ENCODE measurements at regions not wholly inside any gene's neighbourhood (a gene's known extent, or its start where the extent isn't known, plus 50 kb on each side); places are given as distances from the start of the nearest gene placed in this dataset.

DNA sequence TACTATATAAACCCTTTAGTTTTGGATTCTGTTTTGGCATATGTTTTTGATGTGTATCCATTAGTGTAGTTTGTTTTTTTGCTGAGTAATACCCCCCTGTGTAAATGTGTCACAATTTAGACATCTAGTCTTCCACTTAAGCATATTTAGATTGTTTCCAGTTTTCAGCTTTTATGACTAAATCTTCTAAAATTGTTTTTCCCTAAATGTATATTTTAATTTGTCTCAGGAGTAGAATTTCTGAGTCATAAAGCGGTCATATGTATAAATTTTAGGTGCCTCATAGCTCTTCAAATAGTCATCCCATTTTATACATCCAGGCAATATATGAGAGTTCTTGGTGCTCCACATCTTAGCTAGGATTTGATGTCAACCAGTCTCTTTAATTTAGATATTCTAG lies 1348.0 kb downstream of the MRPL39 start:
- DNase-seq (ENCODE audit: low spot score) = no peak

DNA sequence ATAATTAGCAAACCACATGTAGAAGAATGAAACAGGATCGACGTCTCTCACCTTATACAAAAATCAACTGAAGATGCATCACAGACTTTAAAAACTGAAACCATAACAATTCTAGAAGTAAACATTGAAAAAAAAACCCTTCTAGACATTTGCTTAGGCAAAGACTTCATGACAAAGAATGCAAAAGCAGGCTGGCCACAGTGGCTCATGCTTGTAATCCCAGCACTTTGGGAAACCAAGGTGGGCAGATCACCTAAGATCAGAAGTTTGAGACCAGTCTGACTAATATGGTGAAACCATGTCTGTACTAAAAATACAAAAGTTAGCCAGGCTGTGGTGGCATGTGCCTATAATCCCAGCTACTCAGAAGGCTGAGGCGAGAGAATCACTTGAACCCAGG lies 1351.7 kb downstream of the MRPL39 start:
- no peak for DNase-seq (ENCODE audit: low spot score)

DNA sequence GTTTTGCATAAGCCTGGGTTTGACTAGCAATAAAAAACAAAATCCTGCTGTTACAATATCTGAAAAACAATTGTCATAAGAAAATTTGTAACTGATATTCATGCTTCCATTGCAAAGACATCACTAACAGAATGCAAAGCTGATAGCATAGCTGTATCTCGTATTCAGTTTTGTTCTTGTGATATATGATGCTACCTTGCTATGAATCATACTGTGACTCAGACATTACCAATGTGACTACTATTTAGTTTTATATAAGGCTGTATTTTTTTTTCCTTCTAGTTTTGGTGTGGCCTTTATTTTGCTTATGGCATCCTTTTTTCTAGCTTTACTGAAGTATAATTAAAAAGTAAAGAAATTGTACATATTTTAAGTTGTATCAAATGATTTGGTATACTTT lies 1381.8 kb downstream of the MRPL39 start:
- DNase-seq (ENCODE audit: low spot score) = no peak

DNA sequence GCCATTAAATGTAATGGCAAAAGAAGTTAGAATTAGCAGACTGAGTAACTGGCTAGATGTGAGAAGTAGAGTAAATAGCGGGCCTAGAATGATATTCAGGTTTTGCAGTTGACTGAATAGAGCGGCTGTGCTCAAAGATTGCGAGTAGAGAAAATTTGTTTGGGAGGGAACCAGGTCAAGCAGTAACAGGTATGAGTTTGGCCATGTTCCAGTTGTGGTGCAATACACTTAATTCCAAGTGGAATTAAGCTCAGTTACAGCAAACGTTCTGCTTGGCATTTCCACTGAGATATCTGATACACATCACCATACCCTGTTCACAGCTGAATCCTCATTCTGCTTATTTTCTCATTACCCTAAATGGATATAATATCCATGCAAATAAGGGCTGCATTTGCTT lies 1382.9 kb downstream of the MRPL39 start:
- no peak for DNase-seq (ENCODE audit: low spot score)

DNA sequence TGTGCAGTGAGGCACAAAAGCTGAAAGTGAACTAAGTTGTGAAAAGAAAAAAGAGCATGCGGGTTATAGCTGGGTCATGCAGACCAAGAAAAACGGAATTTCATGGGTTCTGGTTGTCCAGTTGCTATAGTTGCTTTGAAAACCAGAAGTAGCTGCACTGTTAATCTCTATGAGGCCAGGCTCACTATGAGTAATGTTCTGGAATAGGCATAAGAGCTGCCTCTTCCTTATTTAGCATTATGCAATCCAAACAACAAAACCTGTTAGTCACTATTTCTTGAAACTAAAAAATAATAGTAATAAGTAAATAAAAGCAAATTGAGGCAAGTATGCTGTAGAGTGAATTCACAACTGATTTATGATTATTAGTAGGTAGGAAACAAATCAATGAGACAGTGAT lies 1383.7 kb downstream of the MRPL39 start:
- no peak for DNase-seq (ENCODE audit: low spot score)

DNA sequence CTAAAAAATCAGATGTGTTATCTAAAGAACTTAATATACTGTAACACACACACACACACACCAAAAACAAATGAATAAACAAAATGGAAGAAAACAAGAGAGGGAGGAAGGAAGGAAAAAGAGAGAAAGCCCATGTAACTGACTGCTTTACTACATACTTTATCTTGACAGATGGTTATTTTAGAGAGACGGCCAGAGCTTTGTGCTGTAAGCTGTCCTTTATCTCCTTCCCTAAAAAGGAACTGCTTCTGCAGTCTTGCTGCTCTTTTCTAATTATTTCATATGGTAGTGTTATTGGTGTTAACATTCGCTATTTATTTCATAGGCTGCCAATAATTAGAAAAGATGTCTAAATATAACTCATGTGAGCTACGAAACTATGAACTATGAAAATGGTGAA lies 1384.6 kb downstream of the MRPL39 start:
- DNase-seq (ENCODE audit: low spot score) = no peak

DNA sequence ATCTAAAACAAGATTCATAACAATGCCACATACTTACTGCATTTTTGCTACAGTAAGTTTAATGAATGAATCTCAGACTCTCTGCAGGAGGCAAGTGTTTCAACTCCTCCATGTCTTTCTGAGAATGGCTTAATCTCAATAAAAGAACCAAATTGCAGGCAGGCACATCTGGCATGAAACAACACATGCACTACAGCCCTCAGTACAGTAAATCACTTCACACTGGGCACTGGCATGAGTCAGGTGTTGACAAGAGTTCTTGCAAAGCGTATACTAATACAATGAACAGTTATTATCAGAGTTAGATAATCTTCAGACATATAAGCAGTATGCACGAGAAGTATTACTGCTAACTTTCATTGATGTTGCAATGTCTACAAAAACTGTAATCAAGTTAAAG lies 1386.8 kb downstream of the MRPL39 start:
- no peak for DNase-seq (ENCODE audit: low spot score)

DNA sequence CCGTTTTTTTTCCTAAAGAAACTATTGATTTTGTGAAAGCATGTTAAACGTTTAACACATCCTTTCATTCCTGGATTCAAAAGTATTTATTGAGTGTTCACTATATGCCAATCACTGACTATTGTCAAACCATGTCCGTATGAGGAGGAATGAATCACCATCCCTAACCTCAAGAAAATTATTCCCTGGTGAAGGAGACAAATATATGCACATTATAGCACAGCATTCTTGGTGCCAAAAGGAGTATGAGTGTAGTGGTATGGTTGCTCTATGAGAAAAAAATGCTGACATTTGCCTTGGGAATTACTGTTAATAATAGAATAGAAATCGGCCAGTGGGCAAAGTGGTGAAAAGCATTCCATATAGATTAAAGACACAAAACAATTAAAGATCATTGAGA lies 1390.1 kb downstream of the MRPL39 start:
- DNase-seq (ENCODE audit: low spot score) = no peak

DNA sequence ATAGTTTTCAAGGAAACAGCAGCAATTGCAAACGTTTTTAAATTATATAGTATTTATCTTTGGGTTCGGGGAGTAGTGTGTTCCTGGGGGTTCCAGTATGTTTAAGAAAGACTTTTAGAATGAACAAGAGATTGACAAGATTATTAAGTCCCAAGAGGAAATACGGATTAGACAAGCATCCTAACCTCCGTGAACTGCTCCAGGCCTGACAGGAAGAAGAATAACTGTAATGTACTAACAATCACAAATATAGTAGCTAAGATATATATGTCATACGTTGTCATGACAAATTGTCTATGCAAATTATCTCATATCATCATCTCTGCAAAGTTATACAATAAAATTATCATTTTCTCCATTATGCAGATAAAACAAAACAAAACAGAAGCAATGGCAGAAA lies 1397.2 kb downstream of the MRPL39 start:
- DNase-seq (ENCODE audit: low spot score) = no peak

DNA sequence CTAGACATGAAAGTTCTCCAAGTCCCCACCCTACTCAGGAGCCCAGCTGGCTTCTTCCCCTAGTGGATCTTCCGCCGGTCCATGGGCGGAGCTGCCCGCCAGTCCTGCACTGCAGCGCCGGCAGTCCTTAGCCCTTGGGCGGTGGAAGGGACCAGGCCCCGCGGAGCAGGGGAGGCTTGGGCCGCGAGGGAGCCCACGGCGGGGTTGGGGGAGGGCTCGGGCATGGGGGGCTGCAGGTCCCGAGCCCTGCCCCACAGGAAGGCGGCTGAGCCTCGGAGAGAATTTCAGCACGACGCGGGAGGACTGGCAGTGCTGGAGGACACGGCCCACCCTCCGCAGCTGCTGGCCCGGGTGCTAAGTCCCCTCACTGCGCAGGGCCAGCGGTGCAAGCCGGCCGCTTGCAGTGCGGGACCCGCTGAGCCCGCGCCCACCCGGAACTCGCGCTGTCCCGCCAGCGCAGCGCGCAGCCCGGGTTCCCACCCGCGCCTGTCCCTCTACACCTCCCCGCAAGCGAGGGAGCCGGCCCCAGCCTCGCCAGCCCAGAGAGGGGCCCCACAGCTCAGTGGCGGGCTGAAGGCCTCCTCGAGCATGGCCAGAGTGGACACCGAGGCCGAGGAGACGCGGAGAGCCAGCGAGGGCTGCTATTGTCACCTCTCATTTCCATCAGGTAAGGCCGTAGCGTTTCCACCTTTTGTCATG lies 1398.6 kb downstream of the MRPL39 start:
- DNase-seq (ENCODE audit: low spot score) = no peak

DNA sequence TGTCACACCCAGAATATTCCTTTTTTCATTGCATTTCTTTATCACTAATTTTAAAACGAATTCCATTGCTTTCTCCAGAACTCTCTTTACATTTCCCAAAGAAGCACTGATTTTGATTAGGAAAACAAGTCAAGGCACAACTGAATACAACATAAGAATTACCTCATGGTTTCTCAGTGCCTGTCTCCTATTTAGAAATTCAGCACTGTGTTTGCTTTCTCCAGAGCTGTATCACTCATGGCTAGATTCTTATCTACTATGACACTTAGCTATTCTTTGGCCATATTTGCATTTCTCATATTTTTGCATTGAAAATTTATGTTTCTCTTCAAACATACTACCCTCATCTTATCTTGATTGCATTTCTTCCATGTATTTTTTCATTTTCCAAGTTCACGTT lies 1402.0 kb downstream of the MRPL39 start:
- no peak for DNase-seq (ENCODE audit: low spot score)

DNA sequence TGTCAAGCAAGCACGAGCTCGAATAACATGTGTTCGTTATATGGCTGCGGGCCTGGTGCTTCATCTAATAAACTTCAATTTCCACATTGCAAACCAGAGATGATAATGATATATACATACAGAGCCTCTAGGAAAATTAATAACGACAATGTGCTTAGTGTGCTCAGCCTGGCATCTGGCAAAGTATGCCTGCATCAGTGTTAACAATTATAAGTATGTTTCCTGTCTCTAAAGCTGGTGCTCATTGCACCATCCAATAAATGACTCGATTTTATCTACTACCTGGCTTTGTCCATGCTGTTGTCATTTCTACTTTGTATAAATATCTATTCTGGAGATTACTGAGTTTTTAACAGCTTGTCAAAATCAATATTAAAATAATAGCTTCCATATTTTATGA lies 1402.6 kb downstream of the MRPL39 start:
- DNase-seq (ENCODE audit: low spot score) = no peak

DNA sequence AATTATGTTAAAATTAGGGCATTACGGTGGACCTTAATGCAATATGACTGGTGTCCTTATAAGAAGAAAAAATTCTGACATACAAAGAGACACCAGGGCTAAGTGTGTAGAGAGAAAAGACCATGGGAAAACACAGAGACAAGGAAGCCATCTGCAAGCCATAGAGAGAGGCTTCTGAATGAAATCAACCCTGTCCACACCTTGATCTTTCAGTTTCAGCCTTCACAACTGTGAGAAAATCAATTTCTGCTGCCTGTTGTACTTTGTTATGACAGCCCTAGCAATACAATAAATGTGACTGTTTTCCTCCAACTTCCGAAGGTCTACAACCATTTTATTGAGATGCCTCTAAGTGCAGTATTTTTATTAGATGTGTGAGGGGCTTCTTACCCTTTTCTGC lies 1407.2 kb downstream of the MRPL39 start:
- no peak for DNase-seq (ENCODE audit: low spot score)

DNA sequence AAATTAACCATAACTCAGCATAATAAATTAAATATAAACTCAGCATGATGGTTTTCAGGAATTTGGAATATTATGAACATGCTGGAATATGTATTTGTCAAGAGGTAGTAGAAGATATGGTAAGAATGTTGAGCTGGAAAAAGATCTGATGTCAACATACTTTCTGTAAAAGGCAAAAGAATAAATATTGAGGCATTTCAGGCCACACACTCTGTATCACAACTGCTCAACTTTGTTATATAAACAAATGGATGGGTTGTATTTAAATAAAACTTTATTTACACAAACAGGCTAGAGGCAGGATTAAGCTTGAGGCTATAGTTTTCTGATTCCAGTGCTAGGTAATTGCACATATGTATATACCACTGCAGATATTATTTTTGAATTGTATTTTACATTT lies 1409.4 kb downstream of the MRPL39 start:
- DNase-seq (ENCODE audit: low spot score) = no peak

DNA sequence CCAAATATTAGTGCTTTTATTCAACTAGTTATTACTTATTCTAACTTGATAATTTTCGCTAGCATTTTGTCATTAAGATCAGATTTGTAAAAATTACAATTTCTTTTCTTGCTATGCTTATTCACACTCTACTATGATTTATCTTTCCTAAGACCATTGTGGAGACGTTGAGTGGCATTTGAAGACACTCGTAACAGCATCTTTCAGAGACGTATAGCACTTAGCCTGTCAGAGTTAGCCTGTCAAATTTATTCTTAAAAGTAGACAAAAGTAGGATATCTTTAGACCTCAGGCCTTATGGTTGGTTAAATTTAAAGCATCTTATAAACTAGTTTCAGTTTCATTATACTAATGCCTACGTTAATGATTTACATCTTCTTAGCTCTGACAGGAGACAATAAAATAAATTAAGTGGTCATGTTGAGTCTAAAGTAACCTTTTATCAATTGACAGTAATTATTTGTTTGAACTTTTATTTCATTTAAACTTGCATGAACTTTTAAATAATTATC lies 1410.1 kb downstream of the MRPL39 start:
- DNase-seq (ENCODE audit: low spot score) = no peak

DNA sequence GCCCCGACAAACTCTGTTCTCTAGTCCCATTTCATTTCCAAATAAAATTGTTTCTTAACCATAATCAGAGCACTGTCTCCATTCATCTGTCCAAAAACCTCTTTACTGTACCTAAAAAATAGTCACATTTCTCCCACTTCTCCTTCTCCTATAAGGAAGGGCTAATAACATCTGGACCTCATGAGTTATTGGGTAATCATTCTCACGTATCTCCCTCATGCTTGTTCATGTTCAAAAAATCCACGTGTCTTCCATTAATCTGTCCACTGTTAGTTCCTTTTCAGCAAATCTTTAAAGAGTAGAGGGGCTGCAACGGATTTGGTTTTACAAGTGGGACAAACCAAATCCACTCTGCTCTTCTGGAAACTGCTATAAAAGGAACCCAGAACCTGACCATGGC lies 1418.8 kb downstream of the MRPL39 start:
- DNase-seq (ENCODE audit: low spot score) = no peak

DNA sequence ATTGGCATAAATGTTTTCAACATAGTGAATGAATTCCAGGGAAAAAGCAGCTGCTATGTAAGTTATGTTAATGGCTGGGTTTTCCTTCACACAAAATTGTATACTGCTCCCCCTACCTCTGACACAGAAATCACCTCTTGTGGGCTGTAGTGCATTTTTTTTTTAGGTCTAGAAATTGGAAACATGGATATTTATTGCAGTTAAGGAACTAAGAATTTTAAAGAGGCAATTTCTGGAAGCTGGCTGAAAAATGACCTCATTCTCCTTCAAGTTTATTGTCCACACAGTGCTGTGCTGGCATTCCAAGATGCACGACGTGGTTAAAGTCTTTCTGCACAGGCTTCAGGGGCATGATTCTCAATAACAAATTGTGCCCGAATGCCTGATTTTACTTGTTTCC lies 1424.2 kb downstream of the MRPL39 start:
- DNase-seq (ENCODE audit: low spot score) = no peak

DNA sequence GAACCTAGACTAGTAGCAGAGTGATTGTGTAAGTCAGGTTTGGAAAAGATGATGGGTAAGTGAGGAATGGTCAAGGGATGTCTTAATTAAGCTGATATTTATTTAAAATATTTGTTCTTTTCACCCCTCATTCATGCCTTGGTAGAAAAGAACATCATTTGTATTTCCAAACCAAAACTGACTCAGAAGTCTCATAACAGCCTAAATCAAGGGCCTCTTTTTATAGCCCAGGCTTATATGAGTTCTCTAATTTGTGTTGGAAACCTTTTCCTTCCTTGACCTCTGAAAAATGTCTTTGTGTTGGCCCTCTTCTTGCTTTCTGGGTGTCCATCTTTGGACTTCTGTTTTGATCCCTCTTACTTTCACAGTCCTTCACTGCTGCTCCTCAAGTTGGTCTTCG lies 1428.2 kb downstream of the MRPL39 start:
- DNase-seq (ENCODE audit: low spot score) = no peak

DNA sequence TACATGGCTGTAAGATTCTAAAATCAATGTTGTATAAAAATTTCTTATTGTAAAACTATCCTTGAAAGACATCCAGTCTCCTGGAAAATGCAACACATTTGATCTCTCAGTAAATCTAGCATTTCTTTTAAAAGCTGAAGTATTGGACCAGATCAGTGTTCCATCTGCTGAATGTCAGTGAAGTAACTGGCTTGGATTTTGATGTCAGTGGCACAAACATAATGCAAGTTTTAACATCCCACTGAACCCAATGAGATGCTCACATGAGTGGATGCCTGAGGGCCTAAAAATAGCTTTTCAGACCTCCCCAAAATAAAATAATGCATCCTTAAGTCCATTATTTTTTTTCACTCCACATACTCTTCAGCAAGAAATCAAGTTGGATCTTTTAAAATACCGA lies 1432.2 kb downstream of the MRPL39 start:
- DNase-seq (ENCODE audit: low spot score) = no peak

DNA sequence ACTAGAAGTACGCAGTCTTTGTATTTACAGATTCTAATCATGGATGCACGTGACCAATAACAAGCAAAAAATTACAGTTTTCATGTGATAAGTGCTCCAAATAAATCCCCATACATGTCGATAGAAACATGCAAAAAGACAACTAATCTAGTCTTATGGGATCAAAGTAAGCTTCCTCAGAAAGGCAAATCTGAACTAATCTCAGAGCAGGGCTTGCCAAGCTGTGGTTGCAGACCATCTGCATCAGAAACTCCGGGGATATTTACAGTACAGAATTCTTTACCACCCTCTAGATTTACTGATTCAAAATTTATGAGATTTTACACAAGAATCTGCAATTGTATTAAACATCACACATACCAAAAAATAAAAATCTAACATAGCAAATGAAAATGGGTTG lies 1435.5 kb downstream of the MRPL39 start:
- DNase-seq (ENCODE audit: low spot score) = no peak

DNA sequence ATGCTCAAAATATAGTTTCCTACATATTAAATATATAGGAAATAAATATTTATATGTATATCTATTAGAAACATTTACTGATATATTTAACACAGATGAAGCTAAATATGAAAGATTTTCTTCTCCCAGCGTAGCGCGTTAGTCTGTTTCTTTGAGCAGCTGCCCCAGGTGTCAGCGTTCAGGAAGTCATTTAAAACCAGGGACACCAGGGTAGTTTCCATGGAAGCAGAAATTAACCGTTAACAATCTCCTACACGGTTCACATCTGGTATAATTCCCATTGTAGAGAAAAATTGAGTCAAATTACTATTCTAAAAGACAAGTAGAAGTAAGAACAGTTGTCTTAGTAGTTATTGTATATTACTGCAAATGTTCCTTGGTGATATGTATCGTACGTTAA lies 1443.7 kb downstream of the MRPL39 start:
- no peak for DNase-seq (ENCODE audit: low spot score)

DNA sequence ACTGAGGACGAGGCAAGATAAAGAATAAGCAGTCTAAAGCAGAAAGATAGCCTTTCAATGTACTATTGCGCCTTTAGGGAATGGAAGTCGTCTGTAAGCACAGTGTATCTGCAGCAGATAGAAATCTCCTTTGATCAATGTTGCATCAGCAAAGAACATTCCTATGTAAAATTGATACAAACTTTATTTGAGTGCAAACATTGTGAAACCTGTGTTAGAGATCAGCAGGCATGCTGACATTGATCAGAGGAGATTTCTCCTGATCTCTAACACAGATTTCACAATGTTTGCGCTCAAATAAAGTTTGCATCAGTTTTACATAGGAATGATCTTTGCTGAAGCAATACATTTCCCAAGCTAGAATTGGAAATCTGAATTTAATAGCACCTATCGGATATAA lies 1446.8 kb downstream of the MRPL39 start:
- no peak for DNase-seq (ENCODE audit: low spot score)

DNA sequence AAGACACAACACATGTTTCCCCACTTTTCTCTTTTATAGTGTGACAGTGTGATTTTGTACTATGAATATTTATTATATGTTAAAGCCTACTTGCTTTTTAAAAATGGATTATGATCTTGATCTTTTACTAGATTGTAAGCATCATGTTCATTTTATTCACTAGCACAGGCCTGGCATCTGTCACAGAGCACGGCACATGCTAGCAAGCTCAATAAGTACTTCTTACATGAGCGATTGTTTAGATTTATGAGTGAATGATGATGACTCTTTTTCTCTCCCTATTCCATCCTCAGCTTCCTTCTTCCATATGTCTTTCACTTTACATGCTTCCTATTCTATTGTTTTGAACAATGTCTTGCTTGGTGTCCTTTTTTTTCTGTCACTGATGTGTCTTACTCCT lies 1454.1 kb downstream of the MRPL39 start:
- no peak for DNase-seq (ENCODE audit: low spot score)

DNA sequence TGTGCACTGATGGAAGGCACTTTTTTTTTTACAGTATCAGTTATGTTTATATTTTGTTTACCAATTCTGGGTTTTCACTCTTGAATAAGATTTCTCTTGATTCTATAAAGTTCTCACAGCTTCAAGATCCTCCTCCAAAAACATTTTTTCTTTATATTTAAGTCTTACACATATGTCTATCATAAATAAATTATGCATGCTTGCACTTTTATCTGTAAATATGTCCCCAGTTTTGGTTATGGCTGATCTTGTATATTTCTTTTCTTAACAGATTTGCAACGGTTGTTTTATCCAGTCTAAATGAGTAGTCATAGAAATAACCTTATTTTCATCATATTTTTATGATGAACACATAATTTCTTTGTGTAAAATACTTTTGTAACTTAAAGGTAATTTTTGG lies 1456.5 kb downstream of the MRPL39 start:
- DNase-seq (ENCODE audit: low spot score) = no peak
